GM23248 (cell line): ENCODE measurements at regions not wholly inside any gene's neighbourhood (a gene's known extent, or its start where the extent isn't known, plus 50 kb on each side); places are given as distances from the start of the nearest gene placed in this dataset.

Experiments used
- EZH2 ChIP-seq: fragments of 200-600 bp; sonication (generic); IDR thresholded peaks from 2 replicates; pipeline ENCODE4 v1.6.1; 2018; ENCODE audit warnings: antibody characterized with exemption, mild to moderate bottlenecking; ENCODE audit not compliant: insufficient read depth, poor library complexity, severe bottlenecking
- EZH2phosphoT487 ChIP-seq: fragments of 200-600 bp; sonication (generic); IDR thresholded peaks from 2 replicates; pipeline ENCODE4 v1.6.1; 2018; ENCODE audit warnings: antibody characterized with exemption, moderate library complexity, mild to moderate bottlenecking, low read depth; ENCODE audit not compliant: insufficient read depth

DNA sequence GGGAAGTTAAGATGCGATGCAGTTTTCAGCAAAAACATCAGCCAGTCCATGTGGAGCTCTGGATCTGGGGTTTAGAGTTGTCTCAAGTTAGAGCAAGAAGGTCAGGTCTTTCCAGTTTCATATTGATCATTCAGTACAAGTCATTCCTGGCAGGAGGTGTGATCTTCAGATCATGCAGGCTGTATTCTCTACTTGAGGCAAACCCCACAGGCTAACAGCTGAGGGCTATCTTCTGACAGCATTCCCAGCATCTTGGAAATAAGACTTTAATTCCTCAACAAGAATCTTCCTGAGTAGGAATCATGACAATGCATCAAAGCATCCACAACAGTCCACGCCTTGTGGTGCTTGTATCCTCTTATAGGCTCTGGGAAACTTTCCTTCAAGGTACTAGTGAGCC lies 94.9 kb upstream of the ZNF438 start:
- TF ChIP-seq EZH2 (no peak), EZH2phosphoT487 (no peak)
